IMR-90 (cell line): ENCODE measurements at regions not wholly inside any gene's neighbourhood (a gene's known extent, or its start where the extent isn't known, plus 50 kb on each side); places are given as distances from the start of the nearest gene placed in this dataset.

ENCODE experiments used
- ATAC-seq: fragments of 200-7000 bp; cut with Tn5 transposase; 2 replicates; pipeline ENCODE4 v1.9.1; 2020; ENCODE audit warnings: low read depth, mild to moderate bottlenecking, moderate library complexity
- BruUV-seq: library from RNA; stranded (reverse); fragments of 400-500 nt; replicated peaks from 2 replicates; lab custom pipeline; 2021; lab: Mats Ljungman, UMichigan
- CTCF ChIA-PET: fragments of 300-600 bp; formaldehyde crosslinking; extraction: SDS; loops from one replicate; lab custom pipeline; 2021; ENCODE audit warnings: antibody characterized with exemption; lab: Yijun Ruan, JAX
- POLR2A ChIA-PET: fragments of 300-600 bp; sonication (Branson Sonifier 250); formaldehyde crosslinking; loops from one replicate; lab custom pipeline; 2022; ENCODE audit warnings: antibody characterized with exemption; ENCODE audit not compliant: unreplicated experiment; lab: Charles Lee
- DNase-seq: peaks from one replicate; pipeline ENCODE4 v3.0.0; 2013
- H2AFZ ChIP-seq: replicated peaks from 2 replicates; pipeline ENCODE3; 2013; ENCODE audit warnings: low read length, mild to moderate bottlenecking; ENCODE audit not compliant: poor library complexity
- H2AK5ac ChIP-seq: 2 replicates; pipeline ENCODE4 v1.6.1; 2013; ENCODE audit warnings: low read depth, low read length, inconsistent platforms
- H2AK9ac ChIP-seq: replicated peaks from 2 replicates; pipeline ENCODE3; 2013; ENCODE audit warnings: mild to moderate bottlenecking, low read depth, low read length, moderate library complexity; ENCODE audit not compliant: poor library complexity
- H2BK120ac ChIP-seq: 2 replicates; pipeline ENCODE4 v1.6.1; 2013; ENCODE audit warnings: low read depth, low read length, inconsistent platforms
- H2BK15ac ChIP-seq: 3 replicates; pipeline ENCODE4 v1.6.1; 2013; ENCODE audit warnings: low read depth, low read length, inconsistent platforms
- H2BK20ac ChIP-seq: 2 replicates; pipeline ENCODE4 v1.6.1; 2013; ENCODE audit warnings: low read depth, mild to moderate bottlenecking, inconsistent platforms, low read length, moderate library complexity
- H2BK5ac ChIP-seq: 2 replicates; pipeline ENCODE4 v1.6.1; 2013; ENCODE audit warnings: mild to moderate bottlenecking, low read depth, low read length, inconsistent platforms; ENCODE audit not compliant: poor library complexity, severe bottlenecking
- H3K14ac ChIP-seq: replicated peaks from 2 replicates; pipeline ENCODE4 v1.6.1; 2013; ENCODE audit warnings: low read depth, low read length, inconsistent platforms
- H3K18ac ChIP-seq: 2 replicates; pipeline ENCODE4 v1.6.1; 2013; ENCODE audit warnings: low read depth, low read length, control low read depth
- H3K23ac ChIP-seq: 2 replicates; pipeline ENCODE4 v1.6.1; 2013; ENCODE audit warnings: low read depth, low read length, inconsistent platforms
- H3K27ac ChIP-seq: 2 replicates; pipeline ENCODE4 v1.5.1; 2013; ENCODE audit warnings: mild to moderate bottlenecking, control low read depth, low read length; ENCODE audit not compliant: insufficient read depth
- H3K27me3 ChIP-seq: 2 replicates; pipeline ENCODE4 v1.6.1; 2013; ENCODE audit warnings: low read length; ENCODE audit not compliant: control insufficient read depth, insufficient read depth
- H3K36me3 ChIP-seq: 2 replicates; pipeline ENCODE4 v1.6.1; 2013; ENCODE audit warnings: low read length, mixed read lengths; ENCODE audit not compliant: control insufficient read depth, insufficient read depth
- H3K4ac ChIP-seq: 2 replicates; pipeline ENCODE4 v1.6.1; 2013; ENCODE audit warnings: low read depth, low read length, inconsistent platforms
- H3K4me1 ChIP-seq: 2 replicates; pipeline ENCODE4 v1.6.1; 2013; ENCODE audit warnings: low read length, mixed read lengths; ENCODE audit not compliant: control insufficient read depth, insufficient read depth
- H3K4me2 ChIP-seq: 2 replicates; pipeline ENCODE4 v1.6.1; 2013; ENCODE audit warnings: low read depth, mild to moderate bottlenecking, control low read depth, low read length, moderate library complexity
- H3K4me3 ChIP-seq: 2 replicates; pipeline ENCODE4 v1.5.1; 2013; ENCODE audit warnings: low read depth, mild to moderate bottlenecking, control low read depth, low read length, moderate library complexity; ENCODE audit not compliant: insufficient read depth
- H3K56ac ChIP-seq: 2 replicates; pipeline ENCODE4 v1.6.1; 2013; ENCODE audit warnings: low read length, inconsistent platforms; ENCODE audit not compliant: insufficient read depth; ENCODE audit errors: extremely low read depth
- H3K79me1 ChIP-seq, 2 experiments: 2 replicates each; pipeline ENCODE4 v1.6.1; 2013; ENCODE audit warnings: low read length in 2 of 2, inconsistent platforms in 1 of 2, low read depth in 1 of 2
- H3K9ac ChIP-seq: 2 replicates; pipeline ENCODE4 v1.6.1; 2013; ENCODE audit warnings: low read depth, low read length, control low read depth
- H3K9me1 ChIP-seq: 2 replicates; pipeline ENCODE4 v1.6.1; 2013; ENCODE audit warnings: low read length, inconsistent platforms; ENCODE audit not compliant: insufficient read depth
- H3K9me3 ChIP-seq: 2 replicates; pipeline ENCODE4 v1.6.1; 2013; ENCODE audit warnings: low read length; ENCODE audit not compliant: control insufficient read depth, insufficient read depth
- H4K20me1 ChIP-seq: 2 replicates; pipeline ENCODE4 v1.6.1; 2013; ENCODE audit warnings: low read length, inconsistent platforms; ENCODE audit not compliant: insufficient read depth
- H4K5ac ChIP-seq: 2 replicates; pipeline ENCODE4 v1.6.1; 2013; ENCODE audit warnings: mild to moderate bottlenecking, low read depth, low read length, control low read depth
- H4K8ac ChIP-seq, 2 experiments: 2 replicates each; pipeline ENCODE4 v1.6.1; 2013; ENCODE audit warnings: low read depth in 2 of 2, low read length in 2 of 2, control low read depth in 1 of 2, inconsistent platforms in 1 of 2
- H4K91ac ChIP-seq: 2 replicates; pipeline ENCODE4 v1.6.1; 2013; ENCODE audit warnings: low read depth, low read length, inconsistent platforms; ENCODE audit not compliant: insufficient read depth
- BHLHE40 ChIP-seq: fragments of 150-350 bp; IDR thresholded peaks from 2 replicates; pipeline ENCODE4 v1.6.1; 2016; ENCODE audit warnings: mild to moderate bottlenecking, low read depth, low read length
- CHD1 ChIP-seq: IDR thresholded peaks from 2 replicates; pipeline ENCODE4 v1.6.1; 2012; ENCODE audit warnings: low read depth, low read length, improper control_type of control experiment
- FOS ChIP-seq: fragments of 150-350 bp; IDR thresholded peaks from 2 replicates; pipeline ENCODE4 v1.6.1; 2016; ENCODE audit warnings: low read depth, low read length
- MAFK ChIP-seq: IDR thresholded peaks from 2 replicates; pipeline ENCODE4 v1.6.1; 2012; ENCODE audit warnings: low read depth, low read length, improper control_type of control experiment
- MAZ ChIP-seq: IDR thresholded peaks from 2 replicates; pipeline ENCODE4 v1.6.1; 2012; ENCODE audit warnings: low read depth, mild to moderate bottlenecking, low read length, improper control_type of control experiment, moderate library complexity, borderline replicate concordance
- MXI1 ChIP-seq: IDR thresholded peaks from 2 replicates; pipeline ENCODE4 v1.6.1; 2012; ENCODE audit warnings: low read depth, mild to moderate bottlenecking, low read length, moderate library complexity, borderline replicate concordance
- NFE2L2 ChIP-seq: fragments of 150-350 bp; IDR thresholded peaks from 2 replicates; pipeline ENCODE4 v1.6.1; 2016; ENCODE audit warnings: low read depth, mild to moderate bottlenecking, low read length
- POLR2A ChIP-seq: IDR thresholded peaks from 2 replicates; pipeline ENCODE4 v1.6.1; 2012; ENCODE audit warnings: mild to moderate bottlenecking, low read depth, low read length
- RCOR1 ChIP-seq: IDR thresholded peaks from 2 replicates; pipeline ENCODE4 v1.6.1; 2012; ENCODE audit warnings: mild to moderate bottlenecking, low read length, improper control_type of control experiment; ENCODE audit not compliant: insufficient replicate concordance
- RFX5 ChIP-seq: IDR thresholded peaks from 2 replicates; pipeline ENCODE4 v1.8.0; 2012; ENCODE audit warnings: low read depth, mild to moderate bottlenecking, low read length, moderate library complexity
- SMC3 ChIP-seq: fragments of 150-350 bp; IDR thresholded peaks from 2 replicates; pipeline ENCODE4 v1.6.1; 2016; ENCODE audit warnings: low read depth, mild to moderate bottlenecking, antibody characterized with exemption, low read length, moderate library complexity
- dilution Hi-C: fragments of 300-500 bp; cut with HindIII; formaldehyde crosslinking; loops from one replicate; pipeline ENCODE4 v1.14.3; 2018; ENCODE audit warnings: low sequenced_read_pairs; ENCODE audit not compliant: unreplicated experiment
- in situ Hi-C: fragments of 300-500 bp; cut with MboI; formaldehyde crosslinking; loops from 3 replicates; pipeline ENCODE4 v1.14.3; 2019; ENCODE audit warnings: low sequenced_read_pairs, inconsistent platforms, mixed read lengths
- intact Hi-C: fragments of 100-400 bp; cut with micrococcal nuclease; formaldehyde crosslinking; loops from 2 replicates; pipeline ENCODE4 v1.10.0; 2022
- TF ChIP-seq, protein P1 (sequence below): fragments of 150-350 bp; IDR thresholded peaks from 2 replicates; pipeline ENCODE4 v1.6.1; 2017; ENCODE audit warnings: mild to moderate bottlenecking, antibody characterized with exemption, low read length, low read depth
- TF ChIP-seq, protein P2 (sequence below): fragments of 150-350 bp; IDR thresholded peaks from 2 replicates; pipeline ENCODE4 v1.6.1; 2016; ENCODE audit warnings: low read depth, mild to moderate bottlenecking, low read length, moderate library complexity, borderline replicate concordance
- TF ChIP-seq, protein P3 (sequence below): conservative IDR thresholded peaks from 2 replicates; pipeline ENCODE4 v1.5.1; 2012; ENCODE audit warnings: mild to moderate bottlenecking, low read depth, low read length, improper control_type of control experiment

DNA sequence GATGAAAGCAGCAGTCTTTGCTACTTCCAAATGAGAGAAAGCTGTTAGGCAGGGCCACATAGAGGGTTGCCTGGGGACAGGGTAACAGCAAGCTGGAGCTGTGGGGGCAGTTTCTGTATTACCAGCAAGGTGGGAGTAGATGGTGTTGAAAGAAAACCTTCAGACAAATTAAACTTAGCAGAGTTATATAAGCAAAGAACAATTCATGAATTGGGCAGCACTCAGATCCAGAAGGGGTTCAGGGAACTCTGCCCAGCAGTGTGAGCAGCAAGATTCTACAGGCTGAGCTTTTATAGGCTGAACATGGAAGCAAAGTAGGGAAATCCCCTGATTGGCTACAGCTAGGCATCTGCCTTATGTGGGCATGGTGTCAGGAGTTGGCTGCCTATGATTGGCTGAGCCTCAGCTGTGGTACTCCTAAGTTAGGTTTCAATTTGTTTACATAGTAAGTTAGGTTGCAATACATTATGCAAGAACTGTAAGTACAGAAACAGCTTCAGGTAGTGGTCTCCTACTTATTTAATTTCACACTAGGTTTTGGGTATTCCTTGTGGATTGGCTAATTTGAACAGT lies 64.1 kb upstream of the TMPRSS2 start:
- no peak overlapping the region for H4K91ac ChIP-seq
- no peaks in the 10 kb centered on the region for H3K4me1 ChIP-seq
- ChIA-PET POLR2A (no interaction called here), CTCF (no interaction called here)
- H3K9me3 ChIP-seq = no peaks in the 10 kb centered on the region
- H3K4me3 ChIP-seq = no peak overlapping the region
- H2AK9ac ChIP-seq = no peak overlapping the region
- no peak overlapping the region for H2BK20ac ChIP-seq
- no peak overlapping the region for H3K56ac ChIP-seq
- H3K79me1 ChIP-seq = no peaks in the 10 kb centered on the region
- intact Hi-C loops (no loop called here), dilution Hi-C loops (no loop called here), in situ Hi-C loops (no loop called here)
- no peak overlapping the region for H2AK5ac ChIP-seq
- H3K14ac ChIP-seq = no peak overlapping the region
- H2AFZ ChIP-seq = no peak overlapping the region
- H3K9me1 ChIP-seq = no peaks in the 10 kb centered on the region
- H2BK5ac ChIP-seq = no peak overlapping the region
- H3K23ac ChIP-seq = no peak overlapping the region
- H4K20me1 ChIP-seq = no peaks in the 10 kb centered on the region
- H3K18ac ChIP-seq = no peak overlapping the region
- H3K9ac ChIP-seq = no peak overlapping the region
- H4K8ac ChIP-seq = no peak overlapping the region
- no peaks in the 10 kb centered on the region for H3K36me3 ChIP-seq
- no peak overlapping the region for H3K27ac ChIP-seq
- no peak overlapping the region for H3K4ac ChIP-seq
- H4K5ac ChIP-seq = no peak overlapping the region
- no peak overlapping the region for H2BK120ac ChIP-seq
- ATAC-seq (no peak), DNase-seq (no peak)
- H3K27me3 ChIP-seq = no peaks in the 10 kb centered on the region; the same call in 1 of the 2 replicates
- no peak overlapping the region for H2BK15ac ChIP-seq
- H3K4me2 ChIP-seq = no peak overlapping the region
- TF ChIP-seq MXI1 = no peak
- TF ChIP-seq CHD1 = no peak
- TF ChIP-seq RCOR1 = no peak
- TF ChIP-seq MAFK = no peak
- TF ChIP-seq, protein P1, sequence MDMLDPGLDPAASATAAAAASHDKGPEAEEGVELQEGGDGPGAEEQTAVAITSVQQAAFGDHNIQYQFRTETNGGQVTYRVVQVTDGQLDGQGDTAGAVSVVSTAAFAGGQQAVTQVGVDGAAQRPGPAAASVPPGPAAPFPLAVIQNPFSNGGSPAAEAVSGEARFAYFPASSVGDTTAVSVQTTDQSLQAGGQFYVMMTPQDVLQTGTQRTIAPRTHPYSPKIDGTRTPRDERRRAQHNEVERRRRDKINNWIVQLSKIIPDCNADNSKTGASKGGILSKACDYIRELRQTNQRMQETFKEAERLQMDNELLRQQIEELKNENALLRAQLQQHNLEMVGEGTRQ = no peak
- TF ChIP-seq SMC3 = no peak
- TF ChIP-seq POLR2A = no peak
- no peak for TF ChIP-seq NFE2L2
- TF ChIP-seq, protein P2, sequence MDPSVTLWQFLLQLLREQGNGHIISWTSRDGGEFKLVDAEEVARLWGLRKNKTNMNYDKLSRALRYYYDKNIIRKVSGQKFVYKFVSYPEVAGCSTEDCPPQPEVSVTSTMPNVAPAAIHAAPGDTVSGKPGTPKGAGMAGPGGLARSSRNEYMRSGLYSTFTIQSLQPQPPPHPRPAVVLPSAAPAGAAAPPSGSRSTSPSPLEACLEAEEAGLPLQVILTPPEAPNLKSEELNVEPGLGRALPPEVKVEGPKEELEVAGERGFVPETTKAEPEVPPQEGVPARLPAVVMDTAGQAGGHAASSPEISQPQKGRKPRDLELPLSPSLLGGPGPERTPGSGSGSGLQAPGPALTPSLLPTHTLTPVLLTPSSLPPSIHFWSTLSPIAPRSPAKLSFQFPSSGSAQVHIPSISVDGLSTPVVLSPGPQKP = no peak
- TF ChIP-seq BHLHE40 = no peak
- no peak for TF ChIP-seq FOS
- no peak for TF ChIP-seq RFX5
- TF ChIP-seq, protein P3, sequence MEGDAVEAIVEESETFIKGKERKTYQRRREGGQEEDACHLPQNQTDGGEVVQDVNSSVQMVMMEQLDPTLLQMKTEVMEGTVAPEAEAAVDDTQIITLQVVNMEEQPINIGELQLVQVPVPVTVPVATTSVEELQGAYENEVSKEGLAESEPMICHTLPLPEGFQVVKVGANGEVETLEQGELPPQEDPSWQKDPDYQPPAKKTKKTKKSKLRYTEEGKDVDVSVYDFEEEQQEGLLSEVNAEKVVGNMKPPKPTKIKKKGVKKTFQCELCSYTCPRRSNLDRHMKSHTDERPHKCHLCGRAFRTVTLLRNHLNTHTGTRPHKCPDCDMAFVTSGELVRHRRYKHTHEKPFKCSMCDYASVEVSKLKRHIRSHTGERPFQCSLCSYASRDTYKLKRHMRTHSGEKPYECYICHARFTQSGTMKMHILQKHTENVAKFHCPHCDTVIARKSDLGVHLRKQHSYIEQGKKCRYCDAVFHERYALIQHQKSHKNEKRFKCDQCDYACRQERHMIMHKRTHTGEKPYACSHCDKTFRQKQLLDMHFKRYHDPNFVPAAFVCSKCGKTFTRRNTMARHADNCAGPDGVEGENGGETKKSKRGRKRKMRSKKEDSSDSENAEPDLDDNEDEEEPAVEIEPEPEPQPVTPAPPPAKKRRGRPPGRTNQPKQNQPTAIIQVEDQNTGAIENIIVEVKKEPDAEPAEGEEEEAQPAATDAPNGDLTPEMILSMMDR = no peak
- TF ChIP-seq MAZ = no peak
- BruUV-seq = no TSS peak
